ENCODE measurements at regions not wholly inside any gene's neighbourhood (a gene's known extent, or its start where the extent isn't known, plus 50 kb on each side); places are given as distances from the start of the nearest gene placed in this dataset.

DNA sequence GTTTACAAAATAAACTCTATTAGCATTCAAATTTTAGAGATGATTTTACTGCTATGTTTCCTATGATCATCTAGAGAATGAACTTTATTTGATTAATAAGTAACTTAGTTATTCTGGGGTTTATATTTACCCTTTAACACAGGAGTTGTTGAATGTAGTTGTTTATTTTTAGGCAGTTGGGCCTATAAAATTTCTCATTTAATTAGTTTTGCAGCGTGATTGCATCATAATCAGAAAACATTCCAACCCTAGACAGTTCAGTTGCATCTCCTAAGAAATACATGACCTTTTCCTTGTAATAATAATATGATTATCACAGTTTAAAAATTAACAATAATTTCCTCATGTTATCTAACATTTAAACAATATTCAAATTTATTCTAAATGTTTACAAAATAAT lies 224.7 kb upstream of the CDH7 start:
- intact Hi-C loops (cut with micrococcal nuclease; ENCODE audit: unreplicated experiment) = no loop called here

DNA sequence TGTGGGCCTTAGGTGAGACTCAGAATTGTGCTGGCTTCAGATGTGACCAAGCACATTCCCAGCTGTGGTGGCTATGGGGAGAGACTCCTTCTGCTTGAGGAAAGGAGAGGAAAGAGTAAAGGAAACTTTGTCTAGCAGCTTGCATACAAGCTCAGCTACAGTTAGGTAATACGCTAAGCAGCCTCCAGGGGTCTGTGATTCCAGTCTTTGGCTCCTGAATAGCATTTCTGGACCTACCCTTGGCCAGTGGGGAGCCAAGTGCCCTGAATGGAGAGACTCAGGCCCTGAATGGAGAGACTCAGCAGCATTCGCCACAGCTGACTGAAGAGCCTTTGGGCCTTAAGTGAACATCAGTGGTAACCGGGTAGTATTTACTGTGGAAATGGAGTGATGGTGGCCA lies 227.4 kb upstream of the CDH7 start:
- Histone ChIP-seq H3K4me1 (replicated peaks; ENCODE audit: insufficient read depth) (no peaks in the 10 kb centered on the region), H3K27me3 (ENCODE audit: insufficient read depth, low read depth) (no peaks in the 10 kb centered on the region), H4K20me1 (ENCODE audit: insufficient read depth) (no peaks in the 10 kb centered on the region), H3K27ac (no peak overlapping the region), H3K4me3 (no peak overlapping the region), H3K36me3 (ENCODE audit: low read depth) (no peaks in the 10 kb centered on the region), H3F3A (ENCODE audit: insufficient read depth, low read depth) (no peaks in the 10 kb centered on the region), H3K9me2 (ENCODE audit: insufficient read depth) (no peaks in the 10 kb centered on the region), H2AFZ (no peak overlapping the region), H3K9me3 (ENCODE audit: insufficient read depth, low read depth) (no peaks in the 10 kb centered on the region), H3K79me2 (ENCODE audit: low read depth) (no peaks in the 10 kb centered on the region), H3K4me2 (no peak overlapping the region)
- TF ChIP-seq, protein P1, sequence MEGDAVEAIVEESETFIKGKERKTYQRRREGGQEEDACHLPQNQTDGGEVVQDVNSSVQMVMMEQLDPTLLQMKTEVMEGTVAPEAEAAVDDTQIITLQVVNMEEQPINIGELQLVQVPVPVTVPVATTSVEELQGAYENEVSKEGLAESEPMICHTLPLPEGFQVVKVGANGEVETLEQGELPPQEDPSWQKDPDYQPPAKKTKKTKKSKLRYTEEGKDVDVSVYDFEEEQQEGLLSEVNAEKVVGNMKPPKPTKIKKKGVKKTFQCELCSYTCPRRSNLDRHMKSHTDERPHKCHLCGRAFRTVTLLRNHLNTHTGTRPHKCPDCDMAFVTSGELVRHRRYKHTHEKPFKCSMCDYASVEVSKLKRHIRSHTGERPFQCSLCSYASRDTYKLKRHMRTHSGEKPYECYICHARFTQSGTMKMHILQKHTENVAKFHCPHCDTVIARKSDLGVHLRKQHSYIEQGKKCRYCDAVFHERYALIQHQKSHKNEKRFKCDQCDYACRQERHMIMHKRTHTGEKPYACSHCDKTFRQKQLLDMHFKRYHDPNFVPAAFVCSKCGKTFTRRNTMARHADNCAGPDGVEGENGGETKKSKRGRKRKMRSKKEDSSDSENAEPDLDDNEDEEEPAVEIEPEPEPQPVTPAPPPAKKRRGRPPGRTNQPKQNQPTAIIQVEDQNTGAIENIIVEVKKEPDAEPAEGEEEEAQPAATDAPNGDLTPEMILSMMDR (conservative IDR thresholded peaks at IDR 0.05) = no peak
- no peak for TF ChIP-seq EZH2 (IDR thresholded peaks at IDR 0.05; ENCODE audit: low read depth)
- no TSS peak for BruUV-seq (replicated peaks)
- intact Hi-C loops (cut with micrococcal nuclease; ENCODE audit: unreplicated experiment) = no loop called here
- no peak for DNase-seq
- CTCF ChIA-PET = no interaction called here
- POLR2A ChIA-PET (ENCODE audit: unreplicated experiment) = no interaction called here

More for the DNA sequence above, 224.7 kb upstream of the CDH7 start:
- Histone ChIP-seq H3K4me3 (no peak overlapping the region), H3K4me2 (no peak overlapping the region), H3K9me3 (ENCODE audit: insufficient read depth, low read depth) (no peaks in the 10 kb centered on the region), H3K27ac (no peak overlapping the region), H3K4me1 (replicated peaks; ENCODE audit: insufficient read depth) (no peaks in the 10 kb centered on the region), H2AFZ (no peak overlapping the region), H3K9me2 (ENCODE audit: insufficient read depth) (no peaks in the 10 kb centered on the region), H4K20me1 (ENCODE audit: insufficient read depth) (no peaks in the 10 kb centered on the region), H3F3A (ENCODE audit: insufficient read depth, low read depth) (no peaks in the 10 kb centered on the region), H3K27me3 (ENCODE audit: insufficient read depth, low read depth) (no peaks in the 10 kb centered on the region), H3K79me2 (ENCODE audit: low read depth) (no peaks in the 10 kb centered on the region), H3K36me3 (ENCODE audit: low read depth) (no peaks in the 10 kb centered on the region)
- no TSS peak for BruUV-seq (replicated peaks)
- CTCF ChIA-PET = no interaction called here
- no peak for DNase-seq
- POLR2A ChIA-PET (ENCODE audit: unreplicated experiment) = no interaction called here
- no peak for TF ChIP-seq EZH2 (IDR thresholded peaks at IDR 0.05; ENCODE audit: low read depth)
- TF ChIP-seq, protein P1 (conservative IDR thresholded peaks at IDR 0.05) = no peak

DNA sequence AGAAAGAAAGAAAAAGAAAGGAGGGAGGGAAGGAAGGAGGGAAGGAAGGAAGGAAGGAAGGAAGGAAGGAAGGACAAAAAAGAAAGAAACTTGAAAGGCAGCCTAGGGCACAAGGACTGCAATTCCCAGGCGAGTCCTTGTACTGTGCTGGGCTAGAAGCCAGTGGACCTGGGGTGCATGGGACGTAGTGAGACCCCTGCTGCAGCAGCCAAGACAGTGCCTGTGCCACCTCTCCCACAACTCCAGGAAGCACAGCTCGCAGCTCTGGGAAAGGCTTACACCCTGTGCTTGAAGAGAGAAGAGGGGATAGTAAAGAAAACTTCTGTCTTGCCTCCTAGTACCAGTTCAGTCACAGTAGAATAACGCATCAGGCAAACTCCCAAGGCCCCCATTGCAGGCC lies 227.9 kb upstream of the CDH7 start:
- CTCF ChIA-PET = no interaction called here
- TF ChIP-seq, protein P1 (conservative IDR thresholded peaks at IDR 0.05) = no peak
- TF ChIP-seq EZH2 (IDR thresholded peaks at IDR 0.05; ENCODE audit: low read depth) = no peak
- Histone ChIP-seq H3K27ac (no peak overlapping the region), H3K4me2 (no peak overlapping the region), H3K4me1 (replicated peaks; ENCODE audit: insufficient read depth) (no peaks in the 10 kb centered on the region), H4K20me1 (ENCODE audit: insufficient read depth) (no peaks in the 10 kb centered on the region), H3F3A (ENCODE audit: insufficient read depth, low read depth) (no peaks in the 10 kb centered on the region), H2AFZ (peak overlapping the region; percentile 60; the same call in 1 of the 2 replicates), H3K9me2 (ENCODE audit: insufficient read depth) (no peaks in the 10 kb centered on the region), H3K4me3 (no peak overlapping the region), H3K79me2 (ENCODE audit: low read depth) (no peaks in the 10 kb centered on the region), H3K36me3 (ENCODE audit: low read depth) (no peaks in the 10 kb centered on the region), H3K9me3 (ENCODE audit: insufficient read depth, low read depth) (no peaks in the 10 kb centered on the region), H3K27me3 (ENCODE audit: insufficient read depth, low read depth) (no peaks in the 10 kb centered on the region)
- DNase-seq = no peak
- BruUV-seq (replicated peaks) = no TSS peak
- intact Hi-C loops (cut with micrococcal nuclease; ENCODE audit: unreplicated experiment) = no loop called here
- POLR2A ChIA-PET (ENCODE audit: unreplicated experiment) = no interaction called here

All from PC-9 (cell line).